Activated naive CD4-positive, alpha-beta T cell (primary cell): ENCODE measurements at regions not wholly inside any gene's neighbourhood (a gene's known extent, or its start where the extent isn't known, plus 50 kb on each side); places are given as distances from the start of the nearest gene placed in this dataset.

Source experiments
- DNase-seq, 4 experiments: peaks; one replicate each; lab custom pipeline; 2025; lab: John Stamatoyannopoulos, UW

DNA sequence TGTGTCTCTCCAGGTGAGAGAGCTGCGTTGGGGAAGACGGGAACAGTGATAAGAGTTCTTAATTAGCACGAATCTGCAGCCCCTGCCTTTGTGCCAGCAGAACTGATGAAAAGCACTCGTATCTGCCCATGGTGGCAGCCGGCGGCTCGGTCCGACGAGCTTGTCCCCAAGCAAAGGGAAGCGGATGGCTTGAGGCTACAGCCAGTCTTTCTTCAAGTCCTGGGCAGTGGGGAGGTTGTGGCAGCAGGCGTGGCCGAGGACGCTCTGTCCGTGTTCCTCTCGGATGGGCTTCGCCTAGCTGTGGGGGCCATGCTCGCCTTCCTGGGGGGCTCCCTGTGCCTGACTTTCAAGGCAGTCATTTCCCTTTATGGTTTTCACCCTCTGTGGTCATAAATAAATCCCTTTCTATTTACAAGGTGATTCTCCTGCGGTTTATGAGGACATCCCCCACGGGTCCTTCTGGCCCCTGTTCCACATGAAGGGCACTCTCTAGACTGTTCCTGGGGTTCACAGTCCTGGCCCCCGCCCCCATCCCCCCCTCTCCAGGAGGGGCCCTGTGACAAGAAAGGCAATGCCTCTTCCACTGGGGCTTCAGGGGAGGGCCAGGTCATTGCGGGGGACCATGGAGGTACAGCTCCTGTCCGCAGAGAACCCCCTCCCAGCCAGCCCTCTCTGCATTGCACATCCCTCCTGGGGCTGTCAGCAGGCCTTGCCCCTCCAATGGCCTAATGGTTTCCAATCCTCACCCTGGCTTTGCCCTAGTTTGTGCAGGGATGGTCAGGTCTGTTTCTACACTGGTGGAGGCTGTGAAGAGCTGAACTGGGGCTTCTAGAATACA, 1212.3 kb downstream of the BRD1 start:
- no peak for DNase-seq

DNA sequence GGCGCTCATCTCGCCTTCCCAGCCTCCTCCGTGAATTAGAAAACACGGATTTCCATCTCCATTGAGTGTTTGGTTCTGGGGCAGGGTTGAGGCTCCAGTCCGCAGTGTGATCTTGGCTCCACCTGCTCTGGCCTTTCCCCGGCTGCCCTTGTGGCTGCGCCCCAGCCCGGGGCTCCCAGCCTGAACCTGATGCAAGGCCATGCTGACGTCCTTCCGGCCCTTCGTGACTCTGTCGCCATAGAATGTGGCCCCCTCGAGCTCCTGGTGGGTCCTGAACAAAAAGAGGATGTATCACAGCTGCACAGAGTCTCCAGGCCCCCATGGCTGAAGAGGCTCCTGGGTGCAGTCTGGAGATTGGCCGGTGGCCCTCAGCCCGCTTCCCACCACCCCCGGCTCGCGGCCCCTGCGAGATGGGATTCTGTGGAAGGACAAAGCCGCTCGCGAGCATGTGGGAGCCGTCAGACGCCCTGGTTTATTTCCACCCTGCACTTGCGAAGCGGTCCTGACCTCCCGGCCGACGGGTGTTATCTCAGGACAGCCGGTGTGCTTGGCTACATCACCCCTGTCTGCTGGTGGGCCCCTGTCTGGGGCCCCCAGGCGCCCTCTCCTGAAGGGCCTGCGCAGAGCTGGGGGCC, 1214.0 kb downstream of the BRD1 start:
- DNase-seq = no peak

DNA sequence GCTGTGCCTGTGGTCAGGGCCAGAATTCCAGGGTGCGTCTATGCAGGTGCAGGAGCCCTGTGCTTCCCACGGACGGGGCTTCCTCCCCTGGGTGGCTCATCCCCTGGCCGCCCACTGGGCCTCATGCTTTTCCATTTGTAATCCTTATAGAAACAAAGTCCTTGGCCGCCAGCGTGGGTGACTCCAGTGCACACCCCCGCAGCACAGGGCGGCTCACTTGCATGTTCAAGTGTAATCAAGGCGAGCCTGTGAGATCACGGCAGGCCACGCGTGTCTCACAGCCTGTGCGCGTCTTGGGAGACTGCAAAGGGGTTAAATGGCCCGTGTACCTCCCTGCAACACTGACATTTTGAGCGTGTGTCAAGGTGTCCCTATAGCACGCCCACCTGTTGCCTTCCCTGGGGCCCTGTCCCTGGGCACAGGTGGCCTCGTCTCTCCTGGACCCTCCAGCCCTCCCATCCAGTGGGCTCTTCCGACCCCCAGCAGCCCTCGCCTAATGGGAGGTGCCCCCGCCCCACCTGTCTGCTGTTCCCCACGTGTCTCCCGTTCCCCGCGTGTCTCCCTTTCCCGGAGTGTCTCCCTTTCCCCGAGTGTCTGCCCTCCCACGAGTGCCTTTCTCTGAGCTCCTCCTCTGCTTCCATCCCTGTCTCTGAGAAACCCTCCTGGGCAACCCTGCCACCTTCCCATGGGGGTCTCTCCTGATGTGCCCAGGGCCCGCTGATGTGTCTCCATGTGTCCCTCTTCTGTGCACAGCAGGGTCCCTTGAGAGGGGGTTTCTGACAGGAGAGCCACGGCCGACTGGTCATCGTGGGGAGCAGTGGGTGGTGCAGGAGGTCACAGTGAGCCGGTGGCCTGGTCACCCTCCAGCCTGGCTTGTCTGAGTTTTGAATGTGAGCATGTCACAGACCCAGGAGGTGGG, 1215.3 kb downstream of the BRD1 start:
- no peak for DNase-seq

DNA sequence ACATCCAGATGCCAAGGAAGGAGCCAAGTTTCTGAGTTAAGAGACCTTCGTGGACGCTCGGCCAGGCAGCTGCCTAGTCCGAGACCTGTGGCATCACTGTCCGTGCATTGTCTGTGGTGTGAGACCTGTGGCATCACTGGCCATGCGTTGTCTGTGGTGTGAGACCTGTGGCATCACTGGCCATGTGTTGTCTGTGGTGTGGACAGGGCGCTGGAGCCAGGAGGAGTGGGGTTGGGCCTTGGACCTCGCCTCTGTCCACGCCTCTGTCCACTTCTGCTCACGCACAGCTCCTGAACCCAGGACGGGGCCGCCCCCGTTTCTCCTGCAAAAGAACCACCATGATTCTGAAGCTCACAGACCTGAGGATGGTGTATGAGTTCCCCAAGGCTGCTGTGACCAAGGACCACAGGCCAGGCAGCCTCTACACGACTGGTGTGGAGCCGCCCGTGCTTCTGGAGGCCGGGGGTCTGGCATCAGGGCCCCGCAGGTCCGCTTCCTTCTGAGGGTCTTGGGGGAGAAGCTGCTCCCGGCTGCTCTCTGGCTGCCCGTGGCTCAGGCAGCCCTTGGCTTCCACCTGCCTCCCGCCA, 1218.3 kb downstream of the BRD1 start:
- no peak for DNase-seq

DNA sequence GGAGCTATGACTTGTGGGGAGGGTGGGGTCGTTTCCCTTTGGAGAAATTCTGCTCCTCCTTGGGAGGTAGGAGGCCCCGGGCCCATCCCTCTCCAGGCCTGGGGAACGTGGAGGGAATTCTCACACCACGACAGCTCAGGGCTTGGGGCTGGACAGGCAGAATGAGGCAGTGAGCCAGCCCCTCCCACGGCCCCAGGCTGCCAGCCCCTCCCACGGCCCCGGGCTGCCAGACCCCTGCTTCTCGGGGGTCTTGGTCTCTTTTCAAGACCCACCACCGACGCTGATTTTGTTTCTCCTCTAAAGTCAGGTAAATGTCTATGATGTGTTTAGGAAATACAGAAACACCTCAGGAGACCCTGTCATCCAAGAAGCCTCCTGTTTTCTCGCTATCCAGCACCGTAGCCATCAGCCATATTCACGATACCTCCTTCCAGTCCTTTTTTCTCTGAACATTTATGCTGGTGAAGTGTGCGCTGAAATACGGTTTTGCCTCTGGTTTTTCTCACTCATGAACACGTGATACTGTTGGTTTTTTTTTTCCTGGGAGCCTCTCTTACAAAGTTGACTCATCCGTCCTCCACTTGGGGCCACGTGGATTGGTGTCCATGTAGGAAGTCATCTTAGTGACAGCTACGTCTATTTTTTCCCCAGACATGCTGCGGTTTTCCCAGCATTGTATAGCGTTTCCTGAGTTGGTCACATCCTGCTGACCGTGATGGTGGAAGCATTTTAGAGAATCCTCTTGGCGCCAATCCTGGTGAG, 1219.6 kb downstream of the BRD1 start:
- DNase-seq = no peak

DNA sequence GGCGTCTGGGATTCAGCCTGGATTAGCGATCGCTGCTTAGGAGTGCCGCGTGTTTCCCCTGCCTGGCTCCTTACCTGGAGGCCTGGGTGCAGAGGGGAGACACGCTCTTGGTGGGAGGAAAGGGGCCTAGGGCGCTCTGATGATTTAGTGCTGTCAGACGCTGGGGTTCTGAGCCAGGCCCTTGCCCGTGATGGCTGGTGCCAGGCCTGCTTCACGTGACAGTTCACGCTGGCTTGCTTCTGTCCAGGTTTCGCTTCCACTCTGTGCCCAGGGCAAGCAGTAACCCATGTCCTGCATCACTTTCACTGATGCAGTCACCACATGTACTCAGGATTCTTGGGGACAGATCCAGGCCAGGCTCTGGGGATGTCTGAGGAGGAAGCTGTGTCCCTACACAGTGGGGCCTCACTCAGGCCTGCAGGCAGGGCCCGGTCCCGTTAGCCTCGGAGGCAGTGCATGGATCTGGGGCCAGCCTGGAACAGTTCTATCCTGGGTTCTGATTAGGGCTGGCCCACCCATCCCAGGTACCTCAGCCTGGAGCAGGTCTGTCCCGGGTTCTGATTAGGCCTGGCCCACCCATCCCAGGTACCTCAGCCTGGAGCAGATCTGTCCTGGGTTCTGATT, 1220.9 kb downstream of the BRD1 start:
- no peak for DNase-seq

DNA sequence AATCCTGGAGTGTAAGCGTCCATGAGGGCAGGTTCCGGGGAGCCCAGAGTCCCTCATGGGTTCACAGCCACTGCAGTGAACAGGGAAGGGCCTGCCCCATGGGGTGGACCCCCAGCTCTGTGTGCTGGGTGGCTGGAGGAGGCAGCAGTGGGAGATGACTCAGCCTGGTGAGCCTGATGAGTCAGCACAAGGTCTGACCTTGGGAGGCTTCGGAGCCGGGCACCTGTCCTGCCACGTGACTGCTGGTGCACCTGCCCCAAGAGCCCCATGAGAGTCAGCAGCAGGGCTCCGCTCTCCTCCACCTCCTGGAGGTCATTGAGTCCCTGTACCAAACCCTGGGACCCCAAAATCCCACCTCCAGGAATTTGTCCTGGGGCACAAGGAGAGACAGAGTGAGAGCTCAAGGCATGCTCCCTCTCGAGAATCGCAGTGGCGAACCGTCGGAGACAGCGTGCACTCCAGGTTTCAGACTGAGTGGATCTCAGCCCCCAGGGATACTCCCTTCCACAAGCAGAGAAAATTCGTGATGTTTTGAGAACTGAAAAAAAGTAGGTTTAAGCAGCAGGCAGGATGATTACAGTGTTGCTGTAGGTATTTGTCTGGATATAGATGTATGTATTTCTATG, 1221.7 kb downstream of the BRD1 start:
- no peak for DNase-seq

DNA sequence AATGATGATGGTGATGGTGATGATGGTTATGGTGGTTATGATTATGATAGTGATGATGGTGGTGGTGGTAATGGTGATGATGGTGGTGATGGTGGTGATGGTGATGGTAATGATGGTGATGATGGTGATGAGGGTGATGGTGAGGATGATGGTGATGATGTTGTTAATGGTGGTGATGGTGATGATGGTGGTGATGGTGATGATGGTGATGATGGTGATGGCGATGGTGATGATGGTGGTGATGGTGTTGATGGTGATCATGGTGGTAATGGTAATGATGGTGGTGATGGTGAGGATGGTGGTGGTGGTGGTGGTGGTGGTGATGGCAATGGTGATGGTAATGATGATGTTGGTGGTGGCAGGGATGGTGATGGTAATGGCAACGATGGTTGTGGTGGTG, 1222.5 kb downstream of the BRD1 start:
- no peak for DNase-seq

DNA sequence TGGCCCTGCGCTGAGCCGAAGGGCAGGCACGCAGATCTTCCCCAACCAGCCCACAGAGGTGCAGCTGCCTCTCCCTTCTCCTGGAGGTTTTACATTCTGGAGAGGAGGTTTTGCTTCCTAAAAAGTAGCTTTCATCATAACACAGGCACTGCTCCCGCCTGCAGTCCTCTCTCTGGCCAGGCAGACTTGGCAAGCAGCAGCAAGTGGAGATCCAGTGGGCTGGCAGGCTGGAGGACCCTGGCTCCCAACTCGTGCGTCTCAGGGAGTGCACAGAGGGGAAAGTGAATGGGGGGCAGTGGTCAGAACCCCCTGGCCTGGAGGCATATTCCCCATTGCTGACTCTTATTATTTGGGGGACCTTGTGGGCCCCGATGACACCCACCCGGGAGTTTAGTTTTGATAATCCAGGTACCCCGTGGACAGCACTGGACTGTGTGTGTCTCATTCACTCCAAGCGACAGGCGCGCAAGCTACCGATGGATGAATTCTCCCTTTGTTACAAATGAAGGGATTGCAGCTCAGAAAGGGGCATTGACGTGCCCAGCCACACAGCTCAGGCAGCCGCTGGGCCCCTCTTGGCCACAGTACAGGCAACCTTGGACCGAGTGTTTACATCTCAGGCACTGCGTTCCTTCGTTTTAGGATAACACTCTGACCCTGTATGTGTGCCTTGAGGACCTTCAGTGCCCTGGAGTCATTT, 1223.9 kb downstream of the BRD1 start:
- no peak for DNase-seq

DNA sequence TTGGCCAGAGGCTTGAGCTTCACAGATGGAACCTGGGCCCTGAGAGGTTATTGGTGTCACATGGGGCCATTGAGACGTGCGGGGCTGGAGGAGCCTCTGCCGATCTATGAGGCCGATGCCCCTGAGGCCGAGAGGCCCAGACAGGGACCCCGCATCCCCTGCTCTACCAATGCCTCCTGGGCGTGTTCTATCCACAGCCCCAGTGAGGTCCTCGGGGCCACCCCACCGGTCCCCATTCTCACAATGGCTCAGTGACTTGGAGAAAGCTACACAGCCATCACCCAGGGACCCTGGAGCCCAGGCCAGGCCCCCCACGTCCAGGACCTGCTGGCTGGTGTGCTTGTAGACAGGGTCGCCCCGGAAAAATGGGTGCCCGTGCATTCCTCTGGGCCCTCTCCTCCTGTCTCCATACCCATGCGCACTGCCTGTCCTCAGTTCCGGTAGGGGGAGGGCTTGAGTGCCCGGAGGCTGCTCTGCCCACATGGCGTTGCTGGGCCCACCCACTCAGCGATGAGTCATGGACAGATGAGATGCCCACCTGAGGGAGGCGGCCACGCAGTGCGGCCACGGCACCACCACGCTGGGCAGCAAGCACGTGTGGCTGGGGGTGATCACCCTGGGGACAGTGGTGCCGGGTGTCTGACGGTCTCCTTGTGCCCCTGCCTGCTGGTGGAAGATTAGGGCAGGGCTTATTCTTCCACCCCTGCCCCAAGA, 1224.7 kb downstream of the BRD1 start:
- no peak for DNase-seq

DNA sequence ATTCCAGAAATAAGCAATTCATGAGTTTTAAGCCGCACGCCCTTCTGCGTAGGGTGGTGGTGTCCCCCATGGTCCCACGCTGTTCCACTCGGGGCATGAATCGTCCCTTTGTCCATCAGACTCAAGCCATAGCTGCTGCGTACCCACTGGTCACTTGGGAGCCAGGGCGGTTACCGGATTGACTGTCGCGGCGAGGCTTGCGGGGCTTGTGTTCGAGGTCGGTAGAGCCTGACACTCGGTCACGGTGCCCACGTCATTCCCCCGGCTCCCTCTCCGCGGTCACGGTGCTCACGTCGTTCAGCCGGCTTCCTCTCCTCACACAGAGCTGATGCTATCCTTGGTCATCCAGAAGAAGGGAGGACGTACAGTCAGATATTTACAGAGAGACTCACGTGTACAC, 1227.0 kb downstream of the BRD1 start:
- no peak for DNase-seq

DNA sequence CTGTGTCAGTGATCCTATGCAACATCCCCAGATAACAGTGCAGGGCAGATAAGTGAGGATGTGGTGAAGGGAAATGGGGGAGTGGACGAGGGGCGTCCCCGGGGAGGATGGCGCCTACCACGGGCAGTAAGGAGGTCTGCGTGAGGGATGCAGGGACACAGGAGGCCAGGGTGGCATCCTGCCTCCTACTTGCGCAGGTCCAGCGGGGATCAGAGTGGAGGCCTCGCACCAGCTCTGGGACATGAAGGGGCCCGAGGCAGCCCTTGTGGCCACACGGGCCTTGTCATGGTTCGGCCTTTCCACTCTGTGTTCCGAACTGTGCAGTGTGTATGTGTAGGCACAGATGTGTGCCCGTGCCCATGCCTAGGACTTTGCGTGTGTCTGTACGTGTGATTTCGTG, 1227.5 kb downstream of the BRD1 start:
- DNase-seq = no peak

DNA sequence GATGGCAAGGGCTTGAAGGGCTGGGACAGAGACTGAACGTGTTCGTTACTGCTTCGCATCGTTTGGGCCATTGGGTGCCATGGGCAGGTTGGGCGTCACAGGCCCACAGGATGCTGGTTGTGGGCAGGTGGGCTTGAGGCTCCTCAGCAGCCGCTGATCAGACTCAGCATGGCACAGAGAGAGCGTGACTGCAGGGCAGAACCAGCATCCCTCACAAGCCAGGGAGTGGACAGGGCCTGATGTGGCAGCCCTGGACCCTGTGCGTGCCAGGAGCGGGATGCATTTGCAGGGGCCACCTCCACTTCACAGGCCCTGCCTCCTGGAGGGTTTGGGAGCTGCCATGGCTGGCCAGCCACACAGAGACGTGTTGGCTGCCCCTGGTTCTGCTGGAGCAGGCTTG, 1228.3 kb downstream of the BRD1 start:
- DNase-seq = no peak

DNA sequence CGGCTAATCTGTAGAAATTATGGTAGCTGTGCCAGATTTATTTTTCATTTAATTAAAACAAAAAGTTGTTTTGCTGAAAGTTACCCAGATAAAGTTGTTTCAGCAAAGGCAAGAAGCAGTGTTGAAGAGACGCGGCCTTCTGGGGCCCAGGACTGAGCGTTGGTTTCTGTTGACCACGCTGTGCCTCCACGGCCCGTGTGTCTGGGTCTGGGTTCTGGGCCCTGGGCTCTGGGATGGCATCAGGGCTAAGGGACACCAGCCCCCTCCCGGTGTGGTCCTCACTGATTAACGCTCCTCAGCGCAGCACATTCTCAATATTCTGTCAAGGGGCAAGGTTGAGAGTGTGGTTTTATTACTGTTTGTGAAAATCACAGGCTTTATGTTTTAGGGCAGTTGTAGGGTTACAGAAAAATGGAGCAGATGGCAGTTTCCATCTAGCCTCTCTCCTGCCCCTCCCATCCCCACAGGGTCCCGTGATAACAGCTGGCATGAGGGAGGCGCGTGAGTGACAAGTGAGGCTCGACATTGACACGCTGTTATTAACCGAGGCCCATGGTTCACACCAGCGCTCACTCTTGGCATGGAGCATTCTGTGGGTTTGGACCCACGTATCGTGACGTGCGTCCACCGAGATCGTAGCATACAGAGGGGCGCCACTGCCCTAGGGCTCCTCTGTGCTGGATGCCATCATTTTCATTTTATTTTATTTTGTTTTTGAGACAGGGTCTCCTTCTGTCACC, 1231.4 kb downstream of the BRD1 start:
- no peak for DNase-seq

DNA sequence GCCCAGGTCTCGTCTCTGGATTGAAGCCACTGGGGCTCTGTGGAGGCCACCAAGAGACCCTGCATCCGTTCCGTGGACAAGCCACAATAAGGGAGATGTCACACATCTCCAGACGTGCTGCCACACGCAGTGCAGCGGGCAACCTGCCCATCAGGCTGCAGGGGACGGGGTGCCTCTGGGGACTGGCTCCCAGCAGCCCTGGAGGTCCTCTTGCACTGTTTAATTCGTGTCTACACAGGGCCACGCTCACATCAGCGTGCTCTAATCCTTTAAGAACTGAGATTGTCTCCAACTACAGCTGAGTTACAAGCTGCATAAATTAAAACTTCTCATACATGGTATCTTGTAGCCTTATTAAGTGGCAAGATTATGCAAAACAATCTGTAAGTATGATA, 1232.2 kb downstream of the BRD1 start:
- DNase-seq = no peak

DNA sequence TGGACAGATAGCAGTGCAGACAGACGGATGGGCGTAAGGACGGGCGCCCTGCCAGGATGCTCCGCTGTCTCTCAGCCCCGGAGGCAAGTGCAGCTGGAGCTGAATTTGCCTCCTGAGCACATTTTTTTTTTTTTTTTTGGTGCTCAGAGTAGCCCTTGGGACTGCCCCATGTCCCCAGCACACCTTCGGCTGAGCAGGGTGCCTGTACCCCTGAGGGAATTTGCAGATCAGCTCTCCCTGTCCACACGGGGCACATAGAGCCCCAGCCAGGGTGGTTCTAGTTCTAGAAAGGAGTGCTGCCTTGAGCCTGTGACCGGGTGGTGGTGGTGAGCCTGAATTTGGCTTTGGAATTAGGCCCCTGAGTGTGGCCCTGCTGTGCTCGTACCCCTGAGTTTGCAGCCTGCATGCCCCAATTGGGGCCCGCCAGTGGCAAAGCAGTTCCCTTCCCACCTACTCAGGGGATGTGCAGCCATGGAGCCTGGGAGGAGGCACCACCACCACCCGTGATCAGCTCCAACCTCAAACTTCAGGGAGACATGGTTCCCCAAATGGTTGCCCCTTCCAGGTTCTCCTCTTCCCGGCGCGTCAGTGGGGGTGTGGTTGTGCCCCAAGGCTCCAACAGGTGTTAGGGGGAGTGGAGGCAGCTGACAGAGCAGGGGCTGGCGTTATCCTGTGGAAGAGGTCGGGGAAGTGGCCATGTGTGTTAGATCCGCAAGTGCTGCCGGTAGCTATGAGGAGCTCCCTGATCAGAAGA, 1232.7 kb downstream of the BRD1 start:
- no peak for DNase-seq

DNA sequence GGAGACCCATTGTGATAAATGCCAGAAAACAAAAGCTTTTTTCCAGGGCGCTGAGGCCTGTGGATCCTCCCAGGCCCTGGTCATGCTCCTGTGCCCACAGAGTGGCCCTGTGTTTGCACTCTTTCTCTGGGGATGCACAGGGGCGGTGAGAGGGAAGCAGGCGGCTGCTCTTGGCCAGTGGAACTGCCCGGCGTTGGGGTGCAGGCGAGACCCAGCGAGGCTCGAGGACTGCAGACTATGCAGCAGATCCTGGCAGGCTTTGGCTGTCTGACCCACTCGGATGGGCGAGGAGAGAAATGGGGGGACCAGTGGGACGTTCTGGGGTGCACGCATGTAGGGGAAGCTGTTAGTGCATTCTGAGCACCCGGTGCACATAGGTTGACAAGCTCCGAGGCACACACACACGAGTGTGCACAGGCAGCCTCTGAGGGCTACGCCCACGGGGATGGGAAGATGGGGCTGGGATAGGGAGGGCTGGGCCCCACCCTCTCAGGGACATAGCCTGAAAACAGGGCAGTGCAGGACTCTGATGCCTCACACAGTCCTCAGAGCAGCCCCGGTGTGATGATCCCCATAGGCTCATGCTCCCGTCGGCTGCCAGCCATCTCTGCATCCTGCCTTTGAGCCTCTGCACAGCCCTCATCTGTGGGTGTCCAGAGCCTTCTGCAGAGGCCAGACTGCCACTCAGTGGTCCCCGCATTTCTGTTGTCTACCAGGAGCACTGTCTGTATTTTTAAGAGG, 1233.5 kb downstream of the BRD1 start:
- no peak for DNase-seq
